CMK (cell line): ENCODE measurements at regions not wholly inside any gene's neighbourhood (a gene's known extent, or its start where the extent isn't known, plus 50 kb on each side); places are given as distances from the start of the nearest gene placed in this dataset.
"Not testable (repeated sequence)": the region's sequence is repeated elsewhere in the genome, so short reads cannot be mapped to it uniquely, and the experiment has no call there.

Experiments used
- DNase-seq: peaks from one replicate; pipeline ENCODE4 v3.0.0-alpha.2; 2010; ENCODE audit warnings: low read depth

- no peak for DNase-seq
Measured at GRCh38 chr6:6749702-6750491, 161.4 kb downstream of the LY86 start.

- DNase-seq = no peak
Measured at GRCh38 chr6:6750594-6751265, 162.2 kb downstream of the LY86 start.

- no peak for DNase-seq
Measured at GRCh38 chr6:6751266-6751596, 162.7 kb downstream of the LY86 start.

GRCh38 chr6:6751619-6752023 lies 163.1 kb downstream of the LY86 start:
- DNase-seq = no peak

GRCh38 chr6:6752129-6752528 lies 163.6 kb downstream of the LY86 start:
- DNase-seq = no peak

- DNase-seq = no peak
Measured at GRCh38 chr6:6753301-6753700, 164.8 kb downstream of the LY86 start.

GRCh38 chr6:6756526-6756925 lies 168.0 kb downstream of the LY86 start:
- DNase-seq = no peak

GRCh38 chr6:6758546-6758914 lies 170.0 kb downstream of the LY86 start:
- no peak for DNase-seq

GRCh38 chr6:6758915-6759654 lies 170.6 kb downstream of the LY86 start:
- no peak for DNase-seq

GRCh38 chr6:6760002-6760401 lies 171.5 kb downstream of the LY86 start:
- DNase-seq = no peak

GRCh38 chr6:6762566-6762965 lies 174.0 kb downstream of the LY86 start:
- not testable (repeated sequence) for DNase-seq

- DNase-seq = no peak
Measured at GRCh38 chr6:6764764-6765434, 176.4 kb downstream of the LY86 start.

- DNase-seq = no peak
Measured at GRCh38 chr6:6766230-6766905, 177.8 kb downstream of the LY86 start.

- no peak for DNase-seq
Measured at GRCh38 chr6:6769466-6769865, 180.9 kb downstream of the LY86 start.

GRCh38 chr6:6771224-6771945 lies 182.9 kb downstream of the LY86 start:
- DNase-seq = no peak

GRCh38 chr6:6771964-6772363 lies 183.4 kb downstream of the LY86 start:
- no peak for DNase-seq

- no peak for DNase-seq
Measured at GRCh38 chr6:6772751-6773150, 184.2 kb downstream of the LY86 start.

- no peak for DNase-seq
Measured at GRCh38 chr6:6775074-6775473, 186.6 kb downstream of the LY86 start.

- DNase-seq = no peak
Measured at GRCh38 chr6:6780231-6780630, 191.7 kb downstream of the LY86 start.

GRCh38 chr6:6781172-6781872 lies 192.8 kb downstream of the LY86 start:
- no peak for DNase-seq

GRCh38 chr6:6781873-6782227 lies 193.3 kb downstream of the LY86 start:
- DNase-seq = no peak
